ENCODE measurements at regions not wholly inside any gene's neighbourhood (a gene's known extent, or its start where the extent isn't known, plus 50 kb on each side); places are given as distances from the start of the nearest gene placed in this dataset.

GRCh38 chr11:115579181-115579825 is 75.1 kb upstream of the CADM1 start:
- no peak for DNase-seq

GRCh38 chr11:115578275-115578674 is 74.1 kb upstream of the CADM1 start:
- DNase-seq: no peak

GRCh38 chr11:115577701-115578100 is 73.5 kb upstream of the CADM1 start:
- DNase-seq: no peak

GRCh38 chr11:115576606-115577380 is 72.6 kb upstream of the CADM1 start:
- DNase-seq: no peak

- DNase-seq: no peak
These were observed 68.3 kb upstream of the CADM1 start for GRCh38 chr11:115572551-115572950.

GRCh38 chr11:115566180-115566764 is 62.1 kb upstream of the CADM1 start:
- DNase-seq: no peak

- DNase-seq: no peak
These were observed 60.6 kb upstream of the CADM1 start for GRCh38 chr11:115564851-115565250.

- no peak for DNase-seq
These were observed 56.9 kb upstream of the CADM1 start for GRCh38 chr11:115561116-115561515.

- no peak for DNase-seq
These were observed 54.4 kb upstream of the CADM1 start for GRCh38 chr11:115558635-115559034.

- DNase-seq: no peak
These were observed 53.5 kb upstream of the CADM1 start for GRCh38 chr11:115557681-115558080.

GRCh38 chr11:115556984-115557383 is 52.8 kb upstream of the CADM1 start:
- DNase-seq: no peak

- no peak for DNase-seq
These were observed 51.3 kb upstream of the CADM1 start for GRCh38 chr11:115555336-115556090.

Measured in suppressor macrophage (primary cell).